HG03064 (cell line): ENCODE measurements at regions not wholly inside any gene's neighbourhood (a gene's known extent, or its start where the extent isn't known, plus 50 kb on each side); places are given as distances from the start of the nearest gene placed in this dataset.

Experiments
- ATAC-seq: cut with Tn5 transposase; IDR thresholded peaks from one replicate; pipeline ENCODE4 v1.9.1; 2021; ENCODE audit warnings: low read depth; ENCODE audit not compliant: unreplicated experiment

- no peak for ATAC-seq
These were observed 116.8 kb upstream of the TNFAIP3 start for GRCh38 chr6:137750297-137750696.

GRCh38 chr6:137751768-137752560 lies 115.1 kb upstream of the TNFAIP3 start:
- no peak for ATAC-seq

- no peak for ATAC-seq
These were observed 112.7 kb upstream of the TNFAIP3 start for GRCh38 chr6:137754366-137754765.

DNA sequence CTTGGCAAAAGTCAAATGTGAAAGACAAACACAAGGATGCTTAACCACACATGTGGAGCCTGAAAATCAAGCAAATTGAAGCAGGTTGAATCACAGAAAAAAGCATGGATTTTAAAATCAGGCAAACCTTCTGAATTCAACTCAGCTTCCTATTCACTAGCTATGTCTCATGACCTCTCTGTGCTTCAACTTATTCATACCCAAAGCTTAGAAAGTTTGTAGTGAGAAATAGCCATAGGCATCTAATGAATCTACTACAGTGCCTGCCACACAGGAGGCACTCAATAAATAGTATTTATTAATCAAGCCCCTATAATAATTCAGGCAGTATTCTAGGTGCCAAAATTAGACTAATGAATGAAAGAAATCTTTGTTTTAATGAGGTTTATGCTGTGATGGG lies 112.2 kb upstream of the TNFAIP3 start:
- no peak for ATAC-seq

- ATAC-seq: no peak
These were observed 111.8 kb upstream of the TNFAIP3 start for GRCh38 chr6:137755284-137755683.

GRCh38 chr6:137756788-137757187 lies 110.3 kb upstream of the TNFAIP3 start:
- ATAC-seq: no peak

GRCh38 chr6:137758661-137759060 lies 108.4 kb upstream of the TNFAIP3 start:
- ATAC-seq: no peak

DNA sequence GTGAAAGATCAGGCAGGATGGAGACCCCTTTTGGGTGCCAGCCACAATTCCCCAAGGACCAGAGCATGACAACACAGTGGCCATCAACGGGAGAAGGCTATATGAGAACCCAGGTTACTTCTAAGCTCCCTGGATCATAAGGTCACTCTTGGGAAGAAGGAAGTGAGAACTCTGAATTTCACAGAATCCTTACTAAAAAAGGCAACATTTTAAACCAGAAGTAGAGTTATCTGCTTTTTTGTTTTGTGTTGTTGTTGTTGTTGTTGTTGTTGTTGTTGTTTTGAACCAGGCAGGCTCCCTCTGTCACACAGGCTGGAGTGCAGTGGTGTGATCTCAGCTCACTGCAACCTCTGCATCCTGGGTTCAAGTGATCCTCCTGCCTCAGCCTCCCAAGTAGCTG lies 107.4 kb upstream of the TNFAIP3 start:
- ATAC-seq: no peak

DNA sequence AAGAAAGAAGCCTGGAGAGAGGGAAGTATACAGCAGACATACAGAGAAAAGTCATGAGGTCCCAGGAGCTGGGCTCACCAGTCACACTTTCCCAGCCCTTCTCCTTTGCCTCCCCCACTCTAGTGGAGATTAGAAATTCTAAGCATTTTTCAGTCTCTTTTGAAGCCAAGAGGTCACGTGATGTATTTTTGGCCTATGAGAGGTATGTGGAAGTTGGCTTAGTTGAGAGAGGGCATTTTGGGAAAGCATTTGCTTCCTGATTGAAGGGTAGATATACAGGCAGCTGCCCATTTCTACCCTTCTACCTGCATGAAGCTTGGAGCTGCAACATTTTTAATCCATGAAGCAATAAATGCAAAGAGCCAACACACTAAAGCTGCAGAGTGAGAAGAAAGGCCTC lies 106.0 kb upstream of the TNFAIP3 start:
- ATAC-seq: no peak

DNA sequence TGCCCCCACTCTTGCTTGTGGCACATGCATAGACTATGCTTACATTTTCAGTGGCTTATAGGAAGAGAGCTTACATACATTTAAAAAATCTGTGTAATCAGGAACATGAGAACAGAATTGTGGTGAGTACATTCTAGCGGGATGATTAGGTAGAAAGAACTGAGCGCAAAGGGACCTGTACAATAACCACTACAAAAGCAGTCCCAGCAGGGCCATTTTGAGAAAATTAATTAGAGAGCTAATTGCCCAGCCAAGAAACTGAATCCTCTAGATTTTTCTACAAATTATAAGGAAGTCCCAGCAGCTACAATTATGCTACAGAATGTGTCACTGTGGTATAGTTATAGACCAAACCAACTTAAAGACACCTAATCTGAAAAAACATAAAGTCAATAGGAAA lies 105.6 kb upstream of the TNFAIP3 start:
- no peak for ATAC-seq

DNA sequence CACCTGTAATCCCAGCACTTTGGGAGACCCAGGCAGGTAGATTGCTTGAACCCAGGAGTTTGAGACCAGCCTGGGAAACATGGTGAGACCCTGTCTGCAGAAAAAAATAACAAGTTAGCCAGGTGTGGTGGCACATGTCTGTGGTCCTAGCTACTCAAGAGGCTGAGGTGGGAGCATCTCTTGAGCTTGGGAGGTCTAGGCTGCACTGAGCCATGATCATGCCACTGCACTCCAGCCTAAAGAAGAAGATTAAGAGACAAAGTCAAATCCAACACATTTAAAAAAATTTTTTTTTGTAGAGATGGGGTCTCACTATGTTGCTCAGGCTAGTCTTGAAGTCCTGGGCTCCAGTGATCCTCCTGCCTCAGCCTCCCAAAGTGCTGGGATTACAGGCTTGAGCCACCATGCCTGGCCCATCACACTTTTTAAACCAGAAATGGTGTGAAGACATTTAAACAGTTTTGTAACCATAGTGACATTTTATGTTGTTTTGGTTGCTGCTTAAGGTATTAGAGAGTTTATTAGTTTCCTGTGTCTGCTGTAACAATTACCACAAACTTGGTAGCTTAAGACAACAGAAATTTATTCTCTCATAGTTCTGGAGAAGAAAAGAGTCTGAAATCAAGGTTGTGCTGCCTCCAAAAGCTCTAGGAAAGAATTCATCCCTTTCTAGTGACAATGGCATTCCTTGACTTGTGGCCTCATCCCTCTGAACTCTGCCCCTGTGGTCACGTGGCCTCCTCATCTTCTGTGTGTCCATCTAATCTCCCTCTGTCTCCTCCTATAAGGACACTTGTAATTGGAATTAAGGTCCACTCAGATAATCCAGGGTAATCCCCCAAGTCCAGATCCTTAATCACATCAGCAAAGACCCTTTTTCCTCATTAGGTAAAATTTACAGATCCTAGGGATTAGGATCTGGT lies 104.6 kb upstream of the TNFAIP3 start:
- ATAC-seq: no peak

GRCh38 chr6:137763436-137763835 lies 103.6 kb upstream of the TNFAIP3 start:
- ATAC-seq: no peak

DNA sequence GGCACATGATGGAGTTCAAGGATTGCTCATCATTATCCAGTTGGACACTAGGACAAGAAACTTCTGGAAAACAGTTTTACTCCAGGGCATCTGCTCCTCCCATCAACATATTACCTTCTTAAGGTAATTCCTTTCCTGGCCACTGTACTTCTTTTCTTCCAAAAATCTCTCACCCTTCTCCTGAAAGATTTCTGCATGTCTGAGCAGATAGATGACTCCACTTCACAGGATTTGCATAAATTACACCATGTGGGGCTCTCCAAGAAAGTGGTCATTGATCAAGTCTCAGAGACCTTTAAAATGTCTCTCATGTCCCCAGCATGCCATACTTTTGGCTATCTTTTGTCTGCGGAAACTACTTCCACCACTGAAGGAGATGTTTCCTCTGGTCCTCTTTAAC lies 103.2 kb upstream of the TNFAIP3 start:
- ATAC-seq: no peak

GRCh38 chr6:137764464-137764863 lies 102.6 kb upstream of the TNFAIP3 start:
- ATAC-seq: no peak

DNA sequence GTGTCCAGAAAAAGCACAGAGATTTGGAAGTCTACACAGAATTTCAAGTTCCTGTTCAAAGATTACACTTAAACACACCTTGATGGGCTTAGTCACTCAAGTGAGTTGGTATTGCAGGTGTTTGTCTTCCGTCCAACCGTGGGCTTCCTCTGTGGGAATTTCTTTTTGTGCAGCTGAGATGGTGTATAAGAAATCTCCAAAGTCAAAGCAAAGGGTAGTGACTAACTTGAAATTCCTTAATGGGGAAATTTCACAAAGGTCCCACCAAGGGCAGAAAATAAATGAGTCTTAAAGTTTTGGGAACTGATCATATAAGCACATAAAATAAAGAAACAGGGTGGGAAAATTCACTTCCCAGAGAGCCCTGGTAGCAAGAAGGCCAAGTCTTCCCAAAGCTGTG lies 102.0 kb upstream of the TNFAIP3 start:
- no peak for ATAC-seq

GRCh38 chr6:137766596-137767370 lies 100.3 kb upstream of the TNFAIP3 start:
- ATAC-seq: no peak

GRCh38 chr6:137767465-137767864 lies 99.6 kb upstream of the TNFAIP3 start:
- ATAC-seq: no peak

DNA sequence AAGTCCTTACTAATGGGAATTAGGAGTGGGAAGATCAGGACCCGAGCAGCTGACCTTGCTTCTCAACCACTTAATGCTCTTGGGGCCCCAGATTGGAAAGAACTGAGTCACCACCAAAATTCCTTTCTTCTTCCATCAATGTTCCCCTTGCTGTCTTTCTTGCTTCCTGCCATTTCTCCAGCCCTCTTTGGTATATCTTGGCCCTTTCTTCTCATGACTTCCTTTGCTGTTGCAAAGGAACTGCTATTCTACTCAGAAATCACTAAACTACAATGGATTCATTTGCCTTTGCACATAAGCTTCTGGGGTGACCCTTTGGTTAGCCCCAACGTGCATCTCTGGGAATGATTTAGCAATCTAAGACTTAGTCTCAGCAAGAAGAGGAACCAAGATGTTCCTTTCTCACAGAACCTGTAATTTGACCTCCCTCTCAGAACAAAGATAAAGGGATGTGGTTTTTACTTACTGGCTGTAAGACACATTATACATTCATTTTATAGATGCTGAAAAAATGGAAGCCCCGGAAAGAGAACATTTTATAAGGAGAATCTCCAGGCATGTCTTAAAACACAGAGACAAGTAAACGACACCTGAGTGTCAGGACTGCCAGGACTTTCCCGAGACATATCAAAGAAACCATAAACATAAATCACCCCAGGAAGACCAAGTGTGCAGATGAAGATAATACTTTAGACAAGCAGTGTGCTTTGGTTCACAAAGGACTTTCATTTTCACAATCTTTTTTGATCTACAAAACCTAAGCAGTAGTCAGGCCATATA lies 99.0 kb upstream of the TNFAIP3 start:
- ATAC-seq: peak; percentile 73

DNA sequence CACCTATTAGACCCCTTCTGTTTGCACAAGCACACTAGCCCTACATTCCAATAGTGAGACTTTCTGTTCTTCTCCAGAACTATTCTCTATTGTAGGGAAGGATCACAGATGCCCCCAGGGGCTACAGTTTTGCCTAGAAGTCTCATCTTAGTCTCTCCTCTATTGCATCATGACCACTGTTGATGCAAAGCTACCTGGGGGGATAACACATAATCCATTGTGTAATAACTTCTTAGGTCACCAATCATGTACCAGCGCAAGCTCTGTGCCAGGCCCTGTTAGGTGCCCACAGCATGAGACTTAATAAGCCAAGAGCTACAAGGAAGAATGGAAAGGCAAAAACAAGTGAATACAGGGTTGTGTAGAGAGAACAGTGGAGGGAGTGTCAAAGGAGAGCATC lies 98.1 kb upstream of the TNFAIP3 start:
- no peak for ATAC-seq

- no peak for ATAC-seq
These were observed 97.2 kb upstream of the TNFAIP3 start for GRCh38 chr6:137769797-137770362.
